Natural killer cell (primary cell): ENCODE measurements at regions not wholly inside any gene's neighbourhood (a gene's known extent, or its start where the extent isn't known, plus 50 kb on each side); places are given as distances from the start of the nearest gene placed in this dataset.

Source experiments
- ATAC-seq, 3 donors: fragments of 150-1000 bp in 2 of 3; fragments of 200-7000 bp in 1 of 3; cut with Tn5 transposase; 1 replicate in 1 of 3; 2 replicates in 2 of 3; pipeline ENCODE4 v1.10.0; 2021; ENCODE audit warnings: mild to moderate bottlenecking in 2 of 3, moderate library complexity in 2 of 3
- DNase-seq, 2 donors: peaks; one replicate each; pipeline versions ENCODE4 v3.0.0 to v3.0.0-alpha.2; 2013 to 2021; ENCODE audit warnings: mixed read lengths in 1 of 2
- H3K27ac ChIP-seq: one replicate; pipeline ENCODE4 v1.5.1; 2013; ENCODE audit warnings: mild to moderate bottlenecking, low read length
- H3K27me3 ChIP-seq: one replicate; pipeline ENCODE4 v1.6.1; 2013; ENCODE audit warnings: low read length; ENCODE audit not compliant: control insufficient read depth, insufficient read depth
- H3K36me3 ChIP-seq: one replicate; pipeline ENCODE4 v1.6.1; 2013; ENCODE audit warnings: low read length; ENCODE audit not compliant: control insufficient read depth, insufficient read depth
- H3K4me1 ChIP-seq: one replicate; pipeline ENCODE4 v1.6.1; 2013; ENCODE audit warnings: low read length; ENCODE audit not compliant: control insufficient read depth, insufficient read depth
- H3K4me3 ChIP-seq: one replicate; pipeline ENCODE4 v1.5.1; 2013; ENCODE audit warnings: low read length
- H3K9me3 ChIP-seq: one replicate; pipeline ENCODE4 v1.6.1; 2013; ENCODE audit warnings: low read length; ENCODE audit not compliant: control insufficient read depth, insufficient read depth
- H3K27ac Mint-ChIP-seq, 2 donors: one replicate each; pipeline ENCODE4 v1.8.0; 2022; ENCODE audit warnings: mild to moderate bottlenecking in 2 of 2, mixed read lengths in 2 of 2, moderate library complexity in 1 of 2
- H3K27me3 Mint-ChIP-seq, 2 donors: one replicate each; pipeline ENCODE4 v1.8.0; 2022; ENCODE audit warnings: low read depth in 2 of 2, mixed read lengths in 2 of 2
- H3K36me3 Mint-ChIP-seq: one replicate; pipeline ENCODE4 v1.8.0; 2022; ENCODE audit warnings: mixed read lengths
- H3K4me1 Mint-ChIP-seq, 2 donors: one replicate each; pipeline ENCODE4 v1.8.0; 2022; ENCODE audit warnings: mixed read lengths in 2 of 2
- H3K4me3 Mint-ChIP-seq: one replicate; pipeline ENCODE4 v1.8.0; 2022; ENCODE audit warnings: mild to moderate bottlenecking, moderate library complexity, mixed read lengths
- H3K9me3 Mint-ChIP-seq, 2 donors: one replicate each; pipeline ENCODE4 v1.8.0; 2022; ENCODE audit warnings: mixed read lengths in 2 of 2
- WGBS: methylation state at CpG from one replicate; pipeline ENCODE4 v1.1.7; 2013; ENCODE audit warnings: missing lambda C conversion rate; ENCODE audit not compliant: insufficient coverage; 5-methylcytosine and 5-hydroxymethylcytosine counted together
- intact Hi-C: fragments of 100-400 bp; cut with micrococcal nuclease; formaldehyde crosslinking; loops from one replicate; pipeline ENCODE4 v1.14.2; 2022
- TF ChIP-seq, protein P1 (sequence below): fragments of 200-600 bp; IDR thresholded peaks from one replicate; pipeline ENCODE4 v1.8.0; 2022; ENCODE audit warnings: antibody characterized with exemption

GRCh38 chr17:34713687-34714086 is 134.3 kb downstream of the TMEM132E start:
- Mint-ChIP-seq H3K4me3 (no peak overlapping the region), H3K36me3 (no peaks in the 10 kb centered on the region), H3K9me3 (peaks cover 0 to 2% of the 10 kb centered on the region in 2 donors), H3K27me3 (peaks cover 16 to 25% of the 10 kb centered on the region in 2 donors), H3K4me1 (no peaks in the 10 kb centered on the region), H3K27ac (no peak overlapping the region)
- Histone ChIP-seq H3K9me3 (no peaks in the 10 kb centered on the region), H3K36me3 (no peaks in the 10 kb centered on the region), H3K4me3 (no peak overlapping the region), H3K4me1 (no peaks in the 10 kb centered on the region), H3K27ac (no peak overlapping the region), H3K27me3 (no peaks in the 10 kb centered on the region)
- ATAC-seq, result no peak
- DNase-seq, result no peak
- intact Hi-C loops, result no loop called here
- 100% methylated on average over 1 of the region's 1 CpG for WGBS
- TF ChIP-seq, protein P1, sequence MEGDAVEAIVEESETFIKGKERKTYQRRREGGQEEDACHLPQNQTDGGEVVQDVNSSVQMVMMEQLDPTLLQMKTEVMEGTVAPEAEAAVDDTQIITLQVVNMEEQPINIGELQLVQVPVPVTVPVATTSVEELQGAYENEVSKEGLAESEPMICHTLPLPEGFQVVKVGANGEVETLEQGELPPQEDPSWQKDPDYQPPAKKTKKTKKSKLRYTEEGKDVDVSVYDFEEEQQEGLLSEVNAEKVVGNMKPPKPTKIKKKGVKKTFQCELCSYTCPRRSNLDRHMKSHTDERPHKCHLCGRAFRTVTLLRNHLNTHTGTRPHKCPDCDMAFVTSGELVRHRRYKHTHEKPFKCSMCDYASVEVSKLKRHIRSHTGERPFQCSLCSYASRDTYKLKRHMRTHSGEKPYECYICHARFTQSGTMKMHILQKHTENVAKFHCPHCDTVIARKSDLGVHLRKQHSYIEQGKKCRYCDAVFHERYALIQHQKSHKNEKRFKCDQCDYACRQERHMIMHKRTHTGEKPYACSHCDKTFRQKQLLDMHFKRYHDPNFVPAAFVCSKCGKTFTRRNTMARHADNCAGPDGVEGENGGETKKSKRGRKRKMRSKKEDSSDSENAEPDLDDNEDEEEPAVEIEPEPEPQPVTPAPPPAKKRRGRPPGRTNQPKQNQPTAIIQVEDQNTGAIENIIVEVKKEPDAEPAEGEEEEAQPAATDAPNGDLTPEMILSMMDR, result no peak

DNA sequence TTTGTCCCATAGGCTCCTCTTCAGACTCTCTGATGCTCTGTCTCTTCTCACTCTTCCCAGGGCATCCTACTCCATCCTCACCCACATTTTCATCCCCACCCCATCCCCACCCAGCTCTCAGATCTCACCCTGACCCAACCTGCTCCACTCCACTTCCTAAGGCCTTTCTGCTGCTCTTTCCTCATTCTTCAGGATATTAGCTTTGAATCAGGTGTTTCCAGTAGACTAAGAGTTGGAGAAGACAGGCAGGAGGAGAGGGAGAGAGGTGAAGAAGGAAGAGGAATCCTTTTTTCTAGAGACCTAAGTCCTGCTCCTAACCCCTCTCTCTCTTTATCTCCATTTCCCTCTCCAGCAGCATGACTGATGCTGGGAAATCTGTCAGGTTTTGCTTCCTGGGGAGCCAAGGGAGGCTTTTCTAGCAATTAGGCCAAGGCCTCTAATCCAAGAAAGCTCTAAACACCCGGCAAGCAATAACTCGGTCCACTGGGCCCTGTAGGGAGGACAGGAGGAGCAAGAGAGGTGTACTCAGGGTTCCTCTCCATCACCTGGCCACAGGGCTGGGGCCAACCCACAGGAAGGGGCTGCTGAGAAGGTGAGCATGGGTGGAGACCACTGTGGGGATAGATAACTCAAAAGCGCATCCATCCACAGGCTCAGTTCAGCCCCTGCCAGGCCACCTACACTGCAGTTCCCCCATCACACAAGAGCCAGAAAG is 133.3 kb downstream of the TMEM132E start:
- peaks cover 0 to 2% of the 10 kb centered on the region in 2 donors for H3K9me3 Mint-ChIP-seq
- Histone ChIP-seq H3K4me3 (no peak overlapping the region), H3K27ac (no peak overlapping the region), H3K9me3 (no peaks in the 10 kb centered on the region), H3K36me3 (no peaks in the 10 kb centered on the region), H3K27me3 (no peaks in the 10 kb centered on the region), H3K4me1 (no peaks in the 10 kb centered on the region)
- WGBS, result 87% methylated on average over 3 of the region's 3 CpGs
- TF ChIP-seq, protein P1, result no peak
- no peaks in the 10 kb centered on the region for H3K36me3 Mint-ChIP-seq
- no peak overlapping the region for H3K4me3 Mint-ChIP-seq
- no peaks in the 10 kb centered on the region for H3K4me1 Mint-ChIP-seq
- intact Hi-C loops, result no loop called here
- H3K27ac Mint-ChIP-seq, result no peak overlapping the region
- ATAC-seq (no peak), DNase-seq (no peak)
- H3K27me3 Mint-ChIP-seq, result peaks cover 16 to 22% of the 10 kb centered on the region in 2 donors

- DNase-seq (no peak), ATAC-seq (no peak)
- no peaks in the 10 kb centered on the region for H3K27me3 ChIP-seq
- no peaks in the 10 kb centered on the region for H3K36me3 ChIP-seq
- Mint-ChIP-seq H3K36me3 (no peaks in the 10 kb centered on the region), H3K4me3 (no peak overlapping the region), H3K4me1 (no peaks in the 10 kb centered on the region), H3K27ac (no peak overlapping the region), H3K9me3 (peaks cover 0 to under 1% of the 10 kb centered on the region in 2 donors), H3K27me3 (peaks cover 18 to 22% of the 10 kb centered on the region in 2 donors)
- no peaks in the 10 kb centered on the region for H3K4me1 ChIP-seq
- 64% methylated on average over 5 of the region's 5 CpGs for WGBS
- H3K9me3 ChIP-seq, result no peaks in the 10 kb centered on the region
- H3K4me3 ChIP-seq, result no peak overlapping the region
- intact Hi-C loops, result no loop called here
- TF ChIP-seq, protein P1, result no peak
- H3K27ac ChIP-seq, result no peak overlapping the region
These were observed 132.3 kb downstream of the TMEM132E start for GRCh38 chr17:34711646-34712045.

- no peaks in the 10 kb centered on the region for H3K9me3 Mint-ChIP-seq
- H3K36me3 ChIP-seq, result no peaks in the 10 kb centered on the region
- H3K4me3 ChIP-seq, result no peak overlapping the region
- H3K27me3 Mint-ChIP-seq, result peaks cover 17 to 22% of the 10 kb centered on the region in 2 donors
- TF ChIP-seq, protein P1, result no peak
- no peak for ATAC-seq
- 83% methylated on average over 3 of the region's 3 CpGs for WGBS
- no peak overlapping the region for H3K4me3 Mint-ChIP-seq
- H3K4me1 ChIP-seq, result no peaks in the 10 kb centered on the region
- H3K4me1 Mint-ChIP-seq, result no peaks in the 10 kb centered on the region
- no peak for DNase-seq
- no peak overlapping the region for H3K27ac ChIP-seq
- intact Hi-C loops, result no loop called here
- no peak overlapping the region for H3K27ac Mint-ChIP-seq
- no peaks in the 10 kb centered on the region for H3K36me3 Mint-ChIP-seq
- no peaks in the 10 kb centered on the region for H3K9me3 ChIP-seq
- H3K27me3 ChIP-seq, result no peaks in the 10 kb centered on the region
These were observed 130.8 kb downstream of the TMEM132E start for GRCh38 chr17:34710226-34710625.
